Colonic mucosa (tissue), 4 donors: ENCODE measurements at regions not wholly inside any gene's neighbourhood (a gene's known extent, or its start where the extent isn't known, plus 50 kb on each side); places are given as distances from the start of the nearest gene placed in this dataset.

Experiments
- DNase-seq: peaks from one replicate; pipeline ENCODE4 v3.0.0-alpha.2; 2020
- H3K27ac ChIP-seq: fragments of 200-600 bp; one replicate; pipeline ENCODE4 v1.8.0; 2021
- H3K27me3 ChIP-seq: fragments of 200-600 bp; one replicate; pipeline ENCODE4 v1.8.0; 2021
- H3K36me3 ChIP-seq: fragments of 200-600 bp; one replicate; pipeline ENCODE4 v1.8.0; 2021
- H3K4me1 ChIP-seq: fragments of 200-600 bp; one replicate; pipeline ENCODE4 v1.8.0; 2021; ENCODE audit warnings: mild to moderate bottlenecking
- H3K4me3 ChIP-seq: fragments of 200-600 bp; one replicate; pipeline ENCODE4 v1.8.0; 2021
- H3K9ac ChIP-seq, 2 donors: one replicate each; pipeline ENCODE4 v1.7.0; 2013; ENCODE audit warnings: control low read depth in 2 of 2, low read depth in 2 of 2, low read length in 2 of 2
- H3K9me3 ChIP-seq: fragments of 200-600 bp; one replicate; pipeline ENCODE4 v1.8.0; 2021
- intact Hi-C: fragments of 100-400 bp; cut with DNase I; formaldehyde crosslinking; loops from one replicate; pipeline ENCODE4 v1.14.1; 2022
- TF ChIP-seq, protein P1 (sequence below): fragments of 200-600 bp; IDR thresholded peaks from one replicate; pipeline ENCODE4 v1.8.0; 2022; ENCODE audit warnings: antibody characterized with exemption, mild to moderate bottlenecking
- donor health status: healthy.
- donor health status: DM: no; HTN: no; CAD: no.
- donor health status: DM: no; HTN: no; CAD: no.

DNA sequence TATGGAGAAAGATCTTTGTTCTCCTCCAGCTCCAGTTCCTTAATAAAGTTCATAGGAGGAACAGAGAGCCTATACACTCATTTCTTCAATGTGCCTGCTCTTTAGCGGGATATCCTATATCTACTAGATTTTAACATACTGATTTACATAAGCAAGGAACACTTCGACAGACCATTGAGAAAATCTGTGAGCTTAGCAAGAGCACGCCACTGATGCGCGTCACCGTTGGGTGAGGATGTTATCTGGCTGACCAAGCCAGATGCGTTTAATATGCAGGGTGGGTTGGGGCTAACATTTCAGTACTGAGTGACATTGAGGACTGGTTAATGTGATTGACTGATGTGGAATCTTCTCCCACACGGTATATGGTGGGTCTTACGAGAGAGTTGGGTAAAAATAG, 233.4 kb downstream of the SOX4 start:
- H3K27me3 ChIP-seq, result no peaks in the 10 kb centered on the region
- no peak overlapping the region for H3K27ac ChIP-seq
- TF ChIP-seq, protein P1, sequence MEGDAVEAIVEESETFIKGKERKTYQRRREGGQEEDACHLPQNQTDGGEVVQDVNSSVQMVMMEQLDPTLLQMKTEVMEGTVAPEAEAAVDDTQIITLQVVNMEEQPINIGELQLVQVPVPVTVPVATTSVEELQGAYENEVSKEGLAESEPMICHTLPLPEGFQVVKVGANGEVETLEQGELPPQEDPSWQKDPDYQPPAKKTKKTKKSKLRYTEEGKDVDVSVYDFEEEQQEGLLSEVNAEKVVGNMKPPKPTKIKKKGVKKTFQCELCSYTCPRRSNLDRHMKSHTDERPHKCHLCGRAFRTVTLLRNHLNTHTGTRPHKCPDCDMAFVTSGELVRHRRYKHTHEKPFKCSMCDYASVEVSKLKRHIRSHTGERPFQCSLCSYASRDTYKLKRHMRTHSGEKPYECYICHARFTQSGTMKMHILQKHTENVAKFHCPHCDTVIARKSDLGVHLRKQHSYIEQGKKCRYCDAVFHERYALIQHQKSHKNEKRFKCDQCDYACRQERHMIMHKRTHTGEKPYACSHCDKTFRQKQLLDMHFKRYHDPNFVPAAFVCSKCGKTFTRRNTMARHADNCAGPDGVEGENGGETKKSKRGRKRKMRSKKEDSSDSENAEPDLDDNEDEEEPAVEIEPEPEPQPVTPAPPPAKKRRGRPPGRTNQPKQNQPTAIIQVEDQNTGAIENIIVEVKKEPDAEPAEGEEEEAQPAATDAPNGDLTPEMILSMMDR, result no peak
- H3K4me1 ChIP-seq, result no peaks in the 10 kb centered on the region
- H3K9ac ChIP-seq, result no peak overlapping the region
- DNase-seq, result no peak
- intact Hi-C loops, result no loop called here
- no peaks in the 10 kb centered on the region for H3K36me3 ChIP-seq
- no peak overlapping the region for H3K4me3 ChIP-seq
- H3K9me3 ChIP-seq, result no peaks in the 10 kb centered on the region

DNA sequence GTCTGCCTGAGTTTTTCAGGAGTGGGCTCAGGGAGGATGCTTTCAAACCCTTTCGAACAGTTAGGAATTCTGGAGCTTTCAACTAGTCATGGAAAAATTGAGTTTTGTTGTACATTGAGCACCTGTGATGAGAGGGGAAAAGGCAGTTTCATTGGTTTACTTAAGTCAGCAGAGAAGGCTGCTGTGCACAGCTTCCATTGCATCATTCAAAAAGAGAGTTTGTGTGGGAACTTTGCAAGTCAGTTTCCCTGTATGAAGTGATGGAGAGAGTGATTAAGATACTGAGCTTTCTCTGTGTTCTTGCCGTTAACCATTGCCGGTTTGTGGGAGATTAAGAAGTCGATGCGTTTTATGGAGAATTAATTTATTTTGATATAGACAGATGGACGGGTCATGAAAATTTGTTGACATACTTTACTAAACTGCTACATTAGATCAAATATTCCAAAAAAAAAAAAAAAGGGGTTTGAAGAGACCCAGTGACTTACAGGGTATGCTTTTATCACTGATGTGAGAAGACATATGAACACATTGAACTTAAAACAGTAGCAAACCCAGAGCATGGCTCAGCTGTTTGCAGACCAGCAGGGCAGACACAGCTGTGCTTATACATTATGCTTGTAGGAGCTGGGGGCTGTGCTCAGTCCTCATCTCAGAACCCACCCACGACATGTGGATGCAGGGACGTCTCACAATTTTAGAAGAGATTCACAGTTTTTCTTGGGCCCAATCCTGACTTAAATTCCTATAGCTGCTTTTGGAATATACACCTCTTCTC, 234.1 kb downstream of the SOX4 start:
- Histone ChIP-seq H3K9me3 (no peaks in the 10 kb centered on the region), H3K4me3 (no peak overlapping the region), H3K27me3 (no peaks in the 10 kb centered on the region), H3K36me3 (no peaks in the 10 kb centered on the region), H3K9ac (no peak overlapping the region), H3K27ac (no peak overlapping the region), H3K4me1 (no peaks in the 10 kb centered on the region)
- intact Hi-C loops, result no loop called here
- no peak for DNase-seq
- TF ChIP-seq, protein P1, result no peak

DNA sequence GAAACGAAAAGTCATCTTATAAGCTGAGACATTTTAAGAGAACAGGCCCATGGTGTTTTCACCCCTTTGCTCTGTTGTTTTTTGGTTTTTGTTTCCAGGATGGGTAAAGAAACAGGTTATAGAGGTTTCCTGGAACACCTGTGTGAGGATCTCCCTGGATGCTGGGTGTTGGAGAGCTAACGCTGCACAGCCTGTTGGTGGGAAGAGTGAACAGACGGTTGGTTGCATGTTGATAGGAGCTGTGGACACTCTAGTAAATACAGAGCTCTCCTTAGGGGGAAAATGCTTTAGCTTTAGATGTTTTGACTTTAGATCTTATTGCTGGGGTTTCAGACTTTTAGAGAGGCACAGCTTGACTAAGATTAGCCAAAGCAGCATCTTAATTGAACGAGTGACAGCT, 235.2 kb downstream of the SOX4 start:
- Histone ChIP-seq H3K9me3 (no peaks in the 10 kb centered on the region), H3K27me3 (no peaks in the 10 kb centered on the region), H3K27ac (no peak overlapping the region), H3K9ac (no peak overlapping the region), H3K4me3 (no peak overlapping the region), H3K36me3 (no peaks in the 10 kb centered on the region), H3K4me1 (no peaks in the 10 kb centered on the region)
- TF ChIP-seq, protein P1, result no peak
- intact Hi-C loops, result no loop called here
- DNase-seq, result no peak

DNA sequence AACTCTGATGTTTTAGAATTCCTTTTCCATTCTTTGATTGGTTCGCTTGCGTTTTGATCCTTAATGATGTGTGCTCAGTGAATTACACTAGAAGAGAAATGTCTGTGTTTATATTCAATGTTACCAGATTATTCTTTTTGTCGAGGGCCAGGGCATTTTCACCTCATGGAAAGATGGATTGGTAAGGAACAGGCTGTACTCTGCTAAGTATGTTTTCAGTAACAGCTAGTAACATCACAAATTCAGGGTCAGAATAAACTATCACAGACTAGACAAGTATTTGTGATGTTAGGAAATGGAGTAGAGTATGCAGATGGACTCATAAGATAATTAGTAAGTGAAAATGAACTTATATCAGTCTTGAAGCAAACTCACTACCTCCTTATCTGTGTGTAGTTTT, 235.6 kb downstream of the SOX4 start:
- TF ChIP-seq, protein P1, result no peak
- Histone ChIP-seq H3K4me3 (no peak overlapping the region), H3K36me3 (no peaks in the 10 kb centered on the region), H3K9me3 (no peaks in the 10 kb centered on the region), H3K9ac (no peak overlapping the region), H3K27me3 (no peaks in the 10 kb centered on the region), H3K27ac (no peak overlapping the region), H3K4me1 (no peaks in the 10 kb centered on the region)
- intact Hi-C loops, result no loop called here
- DNase-seq, result no peak

DNA sequence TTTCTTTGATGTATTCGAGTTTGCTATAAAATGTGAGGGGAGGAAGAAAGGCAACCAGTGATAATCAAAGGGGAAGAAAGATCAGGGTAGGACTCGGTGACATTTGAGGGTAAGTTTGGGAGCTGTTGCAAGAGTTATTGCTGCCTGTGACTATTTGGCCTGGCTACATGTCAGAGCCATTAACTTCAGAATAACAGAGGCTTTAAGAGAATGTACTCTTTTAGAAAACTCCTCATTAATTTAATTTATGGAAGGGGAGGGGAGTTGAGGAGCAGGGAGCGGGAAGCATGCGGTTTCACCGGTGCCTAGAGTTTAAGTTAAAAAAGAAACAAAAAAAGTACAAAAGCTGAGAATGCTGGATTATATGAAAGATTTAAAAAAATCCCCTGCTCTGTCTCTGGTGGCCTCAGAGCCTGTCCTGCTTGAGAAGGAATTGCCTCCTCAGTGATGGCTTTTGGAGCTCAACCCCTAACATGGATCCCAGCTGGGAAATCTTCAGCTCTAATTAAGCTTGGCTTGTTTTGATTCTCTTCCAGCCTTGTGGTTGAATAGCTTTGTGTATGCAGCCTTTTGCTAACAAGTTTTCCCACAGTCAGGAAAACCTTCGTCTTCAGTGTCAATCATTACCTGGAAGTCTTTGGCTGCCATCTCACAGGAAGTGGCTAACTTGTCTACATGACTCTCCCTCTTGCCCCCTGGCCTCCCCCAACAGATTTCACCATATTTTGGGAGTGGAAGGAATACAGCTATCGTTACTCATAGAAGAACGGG, 238.2 kb downstream of the SOX4 start:
- Histone ChIP-seq H3K27ac (no peak overlapping the region), H3K9me3 (no peaks in the 10 kb centered on the region), H3K4me1 (no peaks in the 10 kb centered on the region), H3K4me3 (no peak overlapping the region), H3K9ac (no peak overlapping the region), H3K27me3 (no peaks in the 10 kb centered on the region), H3K36me3 (no peaks in the 10 kb centered on the region)
- TF ChIP-seq, protein P1, result no peak
- DNase-seq, result no peak
- intact Hi-C loops, result no loop called here
